Activated T-helper 1 cell treated with anti-CD3 and anti-CD28 coated beads, Interleukin-12 subunit alpha, Interleukin-12 subunit beta, Interleukin-2, Interleukin-4 antibody, amounts not matched to agents 30 ng/mL and 10 ng/mL and 1 ng/mL, durations not matched to agents 14 hours and 24 hours and 36 hours (primary cell): ENCODE measurements at regions not wholly inside any gene's neighbourhood (a gene's known extent, or its start where the extent isn't known, plus 50 kb on each side); places are given as distances from the start of the nearest gene placed in this dataset.

Source experiments
- DNase-seq: peaks from one replicate; pipeline ENCODE4 v3.0.0; 2021; ENCODE audit warnings: low spot score
- H3K27ac Mint-ChIP-seq: one replicate; pipeline ENCODE4 v1.8.0; 2021; ENCODE audit warnings: mild to moderate bottlenecking, mixed read lengths
- H3K27me3 Mint-ChIP-seq: one replicate; pipeline ENCODE4 v1.8.0; 2022; ENCODE audit warnings: mild to moderate bottlenecking, moderate library complexity, mixed read lengths; ENCODE audit not compliant: insufficient read depth
- H3K36me3 Mint-ChIP-seq: one replicate; pipeline ENCODE4 v1.8.0; 2021; ENCODE audit warnings: low read depth, mixed read lengths
- H3K4me1 Mint-ChIP-seq: one replicate; pipeline ENCODE4 v1.8.0; 2021; ENCODE audit warnings: low read depth, mixed read lengths
- H3K4me3 Mint-ChIP-seq: one replicate; pipeline ENCODE4 v1.8.0; 2021; ENCODE audit warnings: mild to moderate bottlenecking, moderate library complexity, mixed read lengths
- H3K9me3 Mint-ChIP-seq: one replicate; pipeline ENCODE4 v1.8.0; 2021; ENCODE audit warnings: mixed read lengths
- intact Hi-C: fragments of 100-400 bp; cut with micrococcal nuclease; formaldehyde crosslinking; loops from one replicate; pipeline ENCODE4 v1.15.1; 2024

DNA sequence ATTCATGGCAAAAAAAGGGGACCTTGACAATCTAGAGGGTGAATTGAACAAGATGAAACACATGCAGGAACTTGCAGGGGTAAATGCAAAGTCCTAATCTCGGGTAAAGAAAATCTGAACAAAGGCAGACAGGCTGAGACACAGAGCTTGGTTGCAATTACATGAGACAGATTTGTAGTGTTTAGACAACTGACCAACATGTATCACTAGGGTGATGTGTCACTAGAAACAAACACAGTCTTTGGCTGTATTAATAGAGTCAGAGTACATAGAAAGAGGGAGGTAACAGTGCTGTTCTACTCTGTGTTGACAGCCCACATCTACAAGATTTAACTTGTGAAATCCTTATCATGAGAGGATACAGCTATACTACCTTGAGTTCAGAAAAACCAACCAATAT lies 78.1 kb upstream of the GRIK3 start:
- DNase-seq = no peak
- intact Hi-C loops = no loop called here
- H3K27me3 Mint-ChIP-seq = peaks cover under 1% of the 10 kb centered on the region
- H3K4me3 Mint-ChIP-seq = no peak overlapping the region
- H3K27ac Mint-ChIP-seq = no peak overlapping the region
- no peaks in the 10 kb centered on the region for H3K9me3 Mint-ChIP-seq
- no peaks in the 10 kb centered on the region for H3K36me3 Mint-ChIP-seq
- H3K4me1 Mint-ChIP-seq = no peaks in the 10 kb centered on the region

DNA sequence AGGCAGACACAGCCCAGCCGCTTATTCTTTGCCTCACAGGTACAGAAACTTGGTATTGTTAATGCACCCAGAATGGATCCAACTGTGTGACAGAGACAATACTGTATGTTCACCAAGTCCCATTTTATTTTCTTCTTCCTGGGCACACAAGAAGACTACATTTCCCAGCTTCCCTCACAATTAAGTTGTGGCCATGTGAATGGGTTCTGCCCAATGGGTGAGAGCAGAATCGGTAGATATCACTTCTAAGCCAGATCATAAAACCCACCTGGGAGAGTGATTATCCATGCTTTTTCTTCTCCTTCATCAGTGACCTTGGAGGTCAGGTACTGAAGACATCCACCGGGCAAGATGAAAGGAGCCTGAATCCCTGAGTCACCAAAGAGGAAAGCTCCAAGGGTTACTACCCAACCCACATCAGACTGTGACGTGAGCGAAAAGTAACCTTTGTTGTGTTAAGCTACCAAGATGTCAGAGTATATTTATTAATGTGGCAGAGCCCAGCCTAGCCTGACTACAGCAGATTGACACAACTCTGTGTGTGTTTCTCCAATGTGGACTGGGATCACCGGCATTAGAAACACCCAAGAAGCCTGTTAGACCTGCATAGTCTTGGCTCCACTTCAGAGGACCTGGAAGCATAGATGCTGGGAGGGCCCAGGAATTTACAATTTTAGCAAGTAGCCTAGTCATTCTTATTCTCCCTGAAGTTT lies 79.1 kb upstream of the GRIK3 start:
- no peak for DNase-seq
- peaks cover 2% of the 10 kb centered on the region for H3K27me3 Mint-ChIP-seq
- no peaks in the 10 kb centered on the region for H3K4me1 Mint-ChIP-seq
- H3K36me3 Mint-ChIP-seq = no peaks in the 10 kb centered on the region
- no peak overlapping the region for H3K4me3 Mint-ChIP-seq
- intact Hi-C loops = no loop called here
- H3K27ac Mint-ChIP-seq = no peak overlapping the region
- H3K9me3 Mint-ChIP-seq = no peaks in the 10 kb centered on the region

DNA sequence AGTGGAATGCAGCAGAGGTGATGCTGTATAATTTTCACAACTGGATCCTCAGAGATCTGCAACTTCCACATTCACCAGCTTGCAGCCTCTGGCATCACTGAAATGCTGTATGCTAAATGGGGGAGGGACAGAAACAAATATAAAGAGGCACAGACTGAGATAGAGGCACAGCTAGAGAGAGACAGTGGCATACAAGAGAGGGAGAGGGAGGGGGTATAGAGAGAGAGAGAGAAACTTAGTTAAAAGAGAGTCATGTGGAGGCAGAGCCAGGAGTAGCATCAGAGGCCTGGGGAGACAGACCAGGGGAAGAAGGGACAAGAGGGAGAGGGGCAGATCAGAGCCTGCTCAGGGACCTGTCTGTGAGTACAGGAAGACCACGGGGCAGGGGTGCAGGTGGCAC lies 84.5 kb upstream of the GRIK3 start:
- DNase-seq = no peak
- Mint-ChIP-seq H3K4me3 (no peak overlapping the region), H3K27me3 (peaks cover 4% of the 10 kb centered on the region), H3K9me3 (no peaks in the 10 kb centered on the region), H3K4me1 (no peaks in the 10 kb centered on the region), H3K27ac (no peak overlapping the region), H3K36me3 (no peaks in the 10 kb centered on the region)
- intact Hi-C loops = no loop called here

DNA sequence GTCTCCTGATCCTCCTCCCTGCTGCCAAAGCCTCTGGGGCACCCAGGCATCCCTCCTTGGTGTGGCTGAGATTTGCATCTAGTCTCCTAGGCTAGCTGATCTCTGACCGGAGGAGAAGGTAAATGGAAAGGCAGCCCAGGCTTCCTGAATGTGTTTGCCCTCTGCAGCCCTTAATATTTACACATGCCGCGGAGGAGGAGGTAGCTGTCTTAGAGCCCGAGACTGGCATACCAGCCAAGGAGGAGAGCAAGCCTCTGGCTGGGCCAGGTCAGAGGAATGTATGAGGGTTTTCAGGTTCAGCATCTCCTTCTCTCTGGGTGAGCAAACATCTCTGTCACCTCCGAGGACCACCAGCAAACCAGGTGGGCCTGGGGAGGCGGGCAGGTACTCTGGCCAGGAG lies 86.0 kb upstream of the GRIK3 start:
- Mint-ChIP-seq H3K36me3 (no peaks in the 10 kb centered on the region), H3K9me3 (no peaks in the 10 kb centered on the region), H3K4me3 (no peak overlapping the region), H3K27ac (no peak overlapping the region), H3K27me3 (peaks cover 4% of the 10 kb centered on the region), H3K4me1 (no peaks in the 10 kb centered on the region)
- intact Hi-C loops = no loop called here
- DNase-seq = no peak

DNA sequence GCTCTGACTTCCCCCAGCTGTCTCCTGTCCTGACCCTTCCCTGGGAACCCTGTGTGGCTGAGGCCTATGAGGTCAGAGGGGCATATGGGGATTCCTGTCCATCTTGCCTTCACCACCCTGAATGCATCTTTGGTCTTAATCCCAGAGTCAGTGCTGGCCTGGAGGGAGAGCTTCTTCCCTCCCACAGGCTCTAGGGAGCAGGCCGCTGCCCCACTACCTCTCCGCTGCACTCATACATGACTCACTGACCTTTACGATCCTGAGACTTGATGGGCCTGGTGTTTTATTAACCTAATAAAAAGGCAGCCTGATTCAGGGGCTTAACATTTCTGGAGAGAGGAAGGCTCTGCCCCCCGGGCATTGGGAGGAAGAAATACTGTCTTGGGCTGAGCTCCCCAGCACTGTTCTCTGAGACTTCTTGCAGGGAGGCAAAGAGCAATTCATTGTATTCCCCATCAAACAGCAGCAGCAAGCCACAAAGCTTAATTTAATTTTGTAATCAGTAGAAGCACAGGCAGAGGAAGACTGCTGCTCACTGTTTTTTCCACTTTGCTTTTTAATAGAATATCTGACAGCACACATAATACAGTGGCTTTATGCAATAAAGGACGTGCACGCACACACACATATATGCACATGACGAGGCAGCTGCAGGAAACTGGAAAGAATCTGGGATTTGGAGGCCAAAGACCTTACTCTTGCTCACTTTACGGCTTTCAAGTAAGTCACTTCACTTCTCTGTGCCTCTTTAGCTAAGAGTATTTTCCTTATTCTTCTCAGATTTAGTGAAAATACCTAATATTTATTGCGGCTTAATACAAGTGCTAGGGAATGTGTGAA lies 89.2 kb upstream of the GRIK3 start:
- intact Hi-C loops = no loop called here
- Mint-ChIP-seq H3K27ac (no peak overlapping the region), H3K36me3 (no peaks in the 10 kb centered on the region), H3K4me1 (no peaks in the 10 kb centered on the region), H3K9me3 (no peaks in the 10 kb centered on the region), H3K4me3 (no peak overlapping the region), H3K27me3 (peaks cover 2% of the 10 kb centered on the region)
- DNase-seq = no peak

DNA sequence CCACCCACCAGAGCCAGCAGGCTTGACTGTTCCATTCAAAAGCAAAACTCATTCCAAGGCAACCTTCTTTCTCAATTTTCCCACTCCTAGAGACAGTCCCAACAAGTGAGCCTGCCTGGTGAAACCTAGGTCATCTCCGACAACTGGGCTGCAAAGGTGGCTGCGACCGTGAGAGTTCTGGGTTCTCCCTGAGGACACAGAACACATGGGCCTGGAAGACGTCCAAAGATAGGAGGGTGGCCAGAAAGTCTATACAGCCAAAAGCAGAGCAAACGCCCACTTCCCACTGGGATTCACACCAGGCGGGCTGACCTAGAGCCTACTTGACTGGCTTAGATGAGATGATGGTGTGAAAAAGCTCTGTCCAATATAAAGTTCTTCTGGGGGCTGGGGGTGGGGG lies 90.2 kb upstream of the GRIK3 start:
- Mint-ChIP-seq H3K4me3 (no peak overlapping the region), H3K27me3 (peaks cover 2% of the 10 kb centered on the region)
- intact Hi-C loops = no loop called here

DNA sequence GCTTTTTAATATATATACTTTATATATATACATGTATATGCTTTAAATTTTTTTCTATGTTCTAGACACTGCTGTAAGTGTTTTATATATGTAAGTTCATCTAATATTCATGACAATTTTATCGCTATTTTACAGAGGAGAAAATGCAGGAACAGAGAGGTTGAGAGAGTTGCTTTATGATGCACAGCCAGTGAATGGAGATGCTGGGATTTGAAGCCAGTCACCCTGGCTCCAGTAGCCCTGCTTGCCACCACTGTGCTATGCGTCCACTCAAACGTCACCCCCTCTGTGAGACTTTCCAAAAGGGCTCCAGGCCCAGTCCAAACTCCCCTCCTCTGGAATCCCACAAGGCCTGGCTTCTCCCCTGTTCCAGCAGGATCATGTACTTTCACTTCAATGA lies 91.0 kb upstream of the GRIK3 start:
- DNase-seq = no peak
- Mint-ChIP-seq H3K4me1 (no peaks in the 10 kb centered on the region), H3K27me3 (no peaks in the 10 kb centered on the region)

More for the DNA sequence above, 90.2 kb upstream of the GRIK3 start:
- no peaks in the 10 kb centered on the region for H3K9me3 Mint-ChIP-seq
- H3K36me3 Mint-ChIP-seq = no peaks in the 10 kb centered on the region
- H3K27ac Mint-ChIP-seq = no peak overlapping the region
- no peak for DNase-seq
- no peaks in the 10 kb centered on the region for H3K4me1 Mint-ChIP-seq

DNA sequence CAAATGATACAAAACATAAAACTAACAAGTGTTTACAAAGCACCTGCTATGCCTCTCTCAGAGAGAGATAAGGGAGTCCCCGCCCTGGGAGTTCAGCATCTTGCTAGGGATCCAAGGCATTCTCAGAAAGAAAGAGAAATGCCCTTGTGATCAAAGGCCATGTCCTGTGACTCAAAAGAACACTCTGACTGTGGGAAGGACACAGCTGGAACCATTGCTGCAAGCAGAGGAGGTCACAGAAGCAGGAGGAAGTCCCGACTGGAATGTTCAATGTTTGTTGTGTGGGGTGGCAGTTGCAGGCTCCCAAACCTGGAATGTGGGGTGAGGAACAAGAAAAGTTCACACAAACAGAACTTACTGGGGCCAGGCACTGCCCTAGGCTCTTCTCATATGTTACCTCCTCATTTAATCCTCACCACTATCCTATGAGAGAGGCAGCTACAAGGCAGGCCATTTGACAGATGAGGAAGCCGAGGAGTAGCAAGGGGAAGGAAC lies 93.0 kb upstream of the GRIK3 start:
- Mint-ChIP-seq H3K36me3 (no peaks in the 10 kb centered on the region), H3K27me3 (no peaks in the 10 kb centered on the region), H3K4me3 (no peak overlapping the region), H3K27ac (no peak overlapping the region), H3K9me3 (no peaks in the 10 kb centered on the region), H3K4me1 (no peaks in the 10 kb centered on the region)
- no peak for DNase-seq
- intact Hi-C loops = no loop called here

More for the DNA sequence above, 91.0 kb upstream of the GRIK3 start:
- no peaks in the 10 kb centered on the region for H3K36me3 Mint-ChIP-seq
- intact Hi-C loops = no loop called here
- no peak overlapping the region for H3K4me3 Mint-ChIP-seq
- H3K27ac Mint-ChIP-seq = no peak overlapping the region
- H3K9me3 Mint-ChIP-seq = no peaks in the 10 kb centered on the region

DNA sequence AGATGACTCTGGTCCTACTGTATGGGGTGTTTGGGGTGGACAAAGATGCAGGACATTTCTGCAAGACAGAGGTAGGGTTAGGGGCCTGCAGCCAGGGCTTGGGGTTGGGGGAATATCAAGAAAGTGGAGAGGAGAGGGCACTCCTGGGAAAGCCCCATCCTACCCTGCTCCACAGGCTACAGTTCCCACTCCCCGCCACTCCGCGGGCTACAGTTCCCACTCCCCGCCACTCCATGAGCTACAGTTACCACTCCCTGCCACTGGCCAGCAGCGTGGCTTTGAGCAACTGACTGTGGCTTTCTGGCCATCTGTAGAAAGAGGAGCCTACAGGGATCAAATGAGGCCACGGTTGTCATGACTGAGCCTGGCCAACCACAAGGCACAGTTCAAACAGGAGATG lies 93.8 kb upstream of the GRIK3 start:
- Mint-ChIP-seq H3K9me3 (no peaks in the 10 kb centered on the region), H3K4me1 (no peaks in the 10 kb centered on the region), H3K36me3 (no peaks in the 10 kb centered on the region), H3K27me3 (no peaks in the 10 kb centered on the region), H3K4me3 (no peak overlapping the region), H3K27ac (no peak overlapping the region)
- DNase-seq = no peak
- intact Hi-C loops = no loop called here

DNA sequence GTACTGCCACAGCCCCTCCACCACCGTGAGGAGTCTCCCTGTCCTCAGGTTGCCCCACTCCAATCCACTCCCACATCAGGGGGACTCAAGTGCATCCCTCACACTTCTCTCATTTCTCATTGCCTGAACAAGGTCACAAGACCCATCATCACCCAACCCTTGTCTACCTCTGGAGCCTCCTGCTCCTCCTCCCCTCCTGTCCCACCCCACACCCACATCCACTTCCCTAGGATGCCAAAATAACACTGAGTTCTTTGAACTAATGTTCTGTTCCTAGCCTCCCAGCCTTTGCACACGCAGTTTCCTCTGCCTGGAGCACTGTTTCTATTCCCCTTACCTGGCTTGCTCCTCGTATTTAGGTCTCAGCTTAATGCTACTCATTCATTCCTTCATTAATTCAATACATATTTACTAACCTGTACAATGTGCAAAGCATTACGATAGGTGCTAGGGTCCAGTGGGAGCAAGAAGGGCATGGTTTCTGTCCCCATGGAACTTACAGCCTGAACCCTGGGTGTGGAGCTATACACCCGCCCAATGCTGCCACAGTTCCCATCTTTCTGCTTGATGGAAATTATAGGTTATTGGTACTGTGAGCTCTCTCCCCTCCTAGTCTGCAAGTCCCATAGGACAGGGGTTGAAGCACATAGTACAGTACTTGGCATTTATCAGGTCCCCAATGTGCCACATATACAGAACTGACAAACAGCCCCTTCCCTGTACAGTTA lies 96.1 kb upstream of the GRIK3 start:
- H3K27me3 Mint-ChIP-seq = peaks cover 2% of the 10 kb centered on the region
- H3K4me1 Mint-ChIP-seq = no peaks in the 10 kb centered on the region
- intact Hi-C loops = no loop called here
- H3K4me3 Mint-ChIP-seq = no peak overlapping the region
- DNase-seq = no peak
- H3K36me3 Mint-ChIP-seq = no peaks in the 10 kb centered on the region
- no peak overlapping the region for H3K27ac Mint-ChIP-seq
- H3K9me3 Mint-ChIP-seq = no peaks in the 10 kb centered on the region

DNA sequence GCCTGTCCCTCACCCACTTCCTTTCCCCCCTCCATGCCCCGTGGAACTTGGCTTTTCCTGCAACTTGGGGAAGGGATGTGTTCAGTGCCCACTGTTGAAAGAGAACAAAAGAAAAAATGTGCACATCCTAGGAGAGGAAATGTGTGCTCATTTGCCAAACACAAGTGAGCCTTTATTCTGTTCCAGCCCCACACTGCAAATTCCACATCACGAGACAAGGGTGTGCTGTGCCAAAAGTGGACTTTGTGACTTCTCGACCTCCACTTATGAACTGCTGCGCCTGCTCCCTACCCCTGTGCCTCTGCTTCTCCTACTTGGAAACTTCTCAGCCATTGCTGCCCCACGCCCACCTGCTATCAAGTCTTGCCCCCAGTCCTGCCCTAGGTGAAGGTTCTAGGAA lies 97.0 kb upstream of the GRIK3 start:
- no peak for DNase-seq
- H3K4me3 Mint-ChIP-seq = no peak overlapping the region
- H3K27ac Mint-ChIP-seq = no peak overlapping the region
- peaks cover 2% of the 10 kb centered on the region for H3K27me3 Mint-ChIP-seq
- H3K36me3 Mint-ChIP-seq = no peaks in the 10 kb centered on the region
- no peaks in the 10 kb centered on the region for H3K9me3 Mint-ChIP-seq
- intact Hi-C loops = no loop called here
- no peaks in the 10 kb centered on the region for H3K4me1 Mint-ChIP-seq

DNA sequence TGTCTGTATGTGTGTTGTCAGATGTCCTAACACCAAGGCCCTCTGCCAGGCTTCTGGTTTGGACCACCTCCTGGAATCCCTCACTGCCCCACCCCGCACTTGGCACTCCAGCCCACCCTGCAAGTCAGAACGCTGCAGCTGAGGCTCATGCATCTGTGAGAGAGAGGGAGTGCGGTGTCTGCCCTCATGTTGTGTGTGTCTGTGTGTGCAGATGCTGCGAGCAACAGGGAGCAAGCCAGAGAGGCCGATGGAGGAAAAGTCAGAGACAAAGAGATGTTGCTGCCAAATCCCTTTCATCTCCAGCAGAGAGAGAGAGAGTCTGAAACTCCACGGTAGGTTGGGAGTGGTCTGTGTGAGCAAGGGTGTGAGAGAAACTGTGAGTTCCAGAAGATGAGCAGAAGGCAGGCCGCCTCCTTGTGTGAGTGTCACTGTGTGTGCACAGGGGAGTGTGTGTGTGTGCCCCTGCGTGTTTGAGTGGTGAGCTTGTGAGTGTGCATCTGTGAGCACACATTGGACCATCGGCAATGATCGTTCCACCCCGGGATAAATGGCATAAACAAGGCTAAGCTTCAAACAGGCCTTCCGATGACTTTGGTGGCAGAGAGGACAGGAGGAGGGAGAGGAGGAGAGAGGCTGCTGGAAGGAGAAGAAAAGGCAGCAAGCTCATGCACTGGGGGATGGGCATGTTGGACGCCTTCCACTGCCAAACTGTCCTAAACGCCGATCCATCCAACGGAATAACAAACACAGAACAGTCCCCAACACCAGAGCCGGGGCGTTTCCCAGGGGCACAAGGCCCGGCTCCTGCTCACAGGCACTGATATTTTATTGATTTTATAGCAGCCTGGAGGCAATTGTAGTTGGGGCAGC lies 99.2 kb upstream of the GRIK3 start:
- peaks cover 2% of the 10 kb centered on the region for H3K27me3 Mint-ChIP-seq

More for the DNA sequence above, 99.2 kb upstream of the GRIK3 start:
- Mint-ChIP-seq H3K9me3 (no peaks in the 10 kb centered on the region), H3K36me3 (no peaks in the 10 kb centered on the region), H3K27ac (no peak overlapping the region), H3K4me1 (no peaks in the 10 kb centered on the region), H3K4me3 (no peak overlapping the region)
- intact Hi-C loops = no loop called here
- DNase-seq = no peak
